Immature natural killer cell (primary cell): ENCODE measurements at regions not wholly inside any gene's neighbourhood (a gene's known extent, or its start where the extent isn't known, plus 50 kb on each side); places are given as distances from the start of the nearest gene placed in this dataset.

Experiments used
- DNase-seq, 3 donors: peaks; one replicate each; pipeline ENCODE4 v3.0.0; 2022; ENCODE audit warnings: mixed read lengths in 1 of 3
- H3K27ac Mint-ChIP-seq, 6 donors: one replicate each; pipeline ENCODE4 v1.8.0; 2020; ENCODE audit warnings: mixed read lengths in 6 of 6, mild to moderate bottlenecking in 5 of 6, inconsistent platforms in 4 of 6, moderate library complexity in 3 of 6
- H3K27me3 Mint-ChIP-seq, 3 donors: one replicate each; pipeline ENCODE4 v1.8.0; 2020 to 2021; ENCODE audit warnings: low read depth in 3 of 3, mild to moderate bottlenecking in 3 of 3, mixed read lengths in 3 of 3, moderate library complexity in 3 of 3, inconsistent platforms in 1 of 3
- H3K36me3 Mint-ChIP-seq, 3 donors: one replicate each; pipeline ENCODE4 v1.8.0; 2020; ENCODE audit warnings: mixed read lengths in 3 of 3, inconsistent platforms in 2 of 3, mild to moderate bottlenecking in 2 of 3
- H3K4me1 Mint-ChIP-seq, 2 donors: one replicate each; pipeline ENCODE4 v1.8.0; 2020; ENCODE audit warnings: inconsistent platforms in 2 of 2, mild to moderate bottlenecking in 2 of 2, mixed read lengths in 2 of 2, moderate library complexity in 1 of 2
- H3K4me3 Mint-ChIP-seq, 5 donors: one replicate each; pipeline ENCODE4 v1.8.0; 2020; ENCODE audit warnings: mild to moderate bottlenecking in 5 of 5, mixed read lengths in 5 of 5, inconsistent platforms in 3 of 5, moderate library complexity in 3 of 5
- H3K9me3 Mint-ChIP-seq, 6 donors: one replicate each; pipeline ENCODE4 v1.8.0; 2020; ENCODE audit warnings: mild to moderate bottlenecking in 6 of 6, mixed read lengths in 6 of 6, inconsistent platforms in 4 of 6, moderate library complexity in 3 of 6

DNA sequence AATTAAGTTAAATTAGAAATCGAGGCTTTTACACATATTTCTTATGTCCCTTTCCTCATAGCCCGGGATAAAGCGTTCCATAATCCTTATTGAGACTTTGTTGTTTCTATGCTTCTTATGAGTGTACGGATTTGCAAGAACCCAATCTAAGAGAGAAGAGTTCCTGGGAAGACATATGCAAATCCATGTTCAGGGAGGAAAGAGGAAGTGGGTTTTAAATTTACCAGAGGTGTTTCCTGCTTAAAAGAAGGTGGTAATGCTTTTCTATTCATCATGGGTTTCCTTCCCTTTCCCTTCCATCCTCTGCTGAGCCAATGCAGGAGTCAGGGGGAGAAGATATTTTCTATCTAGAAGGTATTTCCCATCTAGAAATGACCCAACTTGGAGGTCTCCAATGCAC, 345.8 kb downstream of the ZNF516 start:
- H3K9me3 Mint-ChIP-seq: peaks cover 0 to 1% (median 0%) of the 10 kb centered on the region in 6 donors
- no peak overlapping the region for H3K4me3 Mint-ChIP-seq
- H3K4me1 Mint-ChIP-seq: no peaks in the 10 kb centered on the region
- peaks cover 0 to 2% (median 0%) of the 10 kb centered on the region in 3 donors for H3K27me3 Mint-ChIP-seq
- no peak overlapping the region for H3K27ac Mint-ChIP-seq
- no peaks in the 10 kb centered on the region for H3K36me3 Mint-ChIP-seq
- no peak for DNase-seq

DNA sequence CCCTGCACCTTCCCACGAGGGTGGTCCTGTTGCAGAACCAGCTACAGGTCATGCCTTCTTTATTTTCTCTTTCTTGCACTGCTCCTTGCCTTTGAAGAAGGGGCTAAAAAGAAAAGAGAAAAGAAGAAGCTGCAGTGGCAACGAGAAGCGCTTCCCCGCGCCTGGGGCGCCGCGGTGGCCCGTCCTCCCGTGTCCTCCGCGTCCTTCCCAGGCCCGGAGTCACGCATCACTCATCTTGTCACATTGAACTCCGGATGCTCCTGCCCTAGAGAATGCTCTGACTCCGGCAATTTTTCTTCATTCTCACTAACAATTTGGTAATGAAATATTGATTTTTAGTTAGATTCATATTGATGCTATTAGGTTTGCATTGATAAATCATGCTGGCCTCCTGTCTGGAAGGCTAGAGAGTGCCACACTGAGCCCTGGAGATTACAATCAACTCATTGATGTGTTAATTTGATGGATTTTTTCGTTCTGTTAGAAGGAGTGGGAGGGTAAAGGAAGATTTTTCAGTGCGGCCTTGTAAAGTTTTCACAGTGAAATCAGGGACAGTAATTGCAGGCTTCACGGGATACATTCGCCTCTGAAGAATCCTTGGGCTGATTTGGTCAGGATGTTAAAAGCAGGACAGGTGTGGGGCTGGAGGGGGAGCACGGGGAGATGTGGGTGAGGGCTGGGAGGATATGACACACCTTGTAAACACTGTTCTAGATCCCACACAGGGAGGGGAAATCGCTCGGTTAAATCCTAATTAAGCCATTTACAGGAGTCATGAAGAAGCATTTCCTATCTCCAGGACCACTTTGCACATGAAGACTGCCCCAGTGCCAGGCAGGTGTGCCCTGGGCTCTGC, 349.3 kb downstream of the ZNF516 start:
- Mint-ChIP-seq H3K27ac (no peak overlapping the region), H3K27me3 (peaks cover 0 to 3% (median 2%) of the 10 kb centered on the region in 3 donors), H3K36me3 (no peaks in the 10 kb centered on the region), H3K9me3 (no peaks in the 10 kb centered on the region), H3K4me3 (no peak overlapping the region), H3K4me1 (no peaks in the 10 kb centered on the region)
- no peak for DNase-seq

DNA sequence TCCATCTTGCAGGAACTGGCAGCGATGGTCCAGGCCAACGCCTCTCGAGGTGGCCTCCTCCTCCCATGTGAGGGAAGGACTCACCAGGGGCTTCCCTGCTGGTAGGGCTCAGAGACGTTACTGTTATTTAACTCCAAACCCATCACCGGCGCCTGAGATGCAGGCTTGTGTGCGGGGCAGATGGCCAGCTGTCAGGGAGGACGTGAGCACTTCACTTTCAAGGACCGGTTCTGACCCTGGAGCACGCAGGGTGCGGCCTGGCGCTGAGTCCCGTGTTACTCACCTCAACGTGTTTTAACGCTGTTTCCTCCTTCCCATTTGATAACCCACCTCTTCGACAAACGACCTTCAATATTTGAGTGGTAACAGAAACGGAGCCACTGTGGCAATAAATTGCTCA, 350.2 kb downstream of the ZNF516 start:
- DNase-seq: no peak
- Mint-ChIP-seq H3K27ac (no peak overlapping the region), H3K4me3 (no peak overlapping the region), H3K4me1 (no peaks in the 10 kb centered on the region), H3K36me3 (no peaks in the 10 kb centered on the region), H3K27me3 (peaks cover 0 to 3% (median 2%) of the 10 kb centered on the region in 3 donors), H3K9me3 (no peaks in the 10 kb centered on the region)

DNA sequence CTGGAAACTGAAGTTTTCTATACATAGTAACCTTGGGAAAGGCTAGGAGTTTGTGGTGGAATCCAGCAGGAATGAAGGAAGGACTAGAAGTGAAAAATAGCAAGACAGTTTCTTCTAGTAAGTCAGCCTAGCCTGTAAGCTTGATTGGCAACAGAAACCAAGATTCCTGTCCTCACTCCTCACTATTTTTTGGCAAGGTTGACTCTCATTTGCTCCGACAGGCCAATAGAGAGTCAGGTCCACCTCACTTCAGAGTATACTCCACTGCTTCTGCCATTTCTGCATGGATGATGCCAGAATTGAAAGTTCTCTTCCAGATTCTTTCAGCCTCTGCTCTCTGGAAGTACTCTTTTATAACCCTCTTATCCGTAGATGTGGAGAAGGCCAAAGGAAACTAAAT, 352.4 kb downstream of the ZNF516 start:
- H3K4me3 Mint-ChIP-seq: no peak overlapping the region
- no peaks in the 10 kb centered on the region for H3K4me1 Mint-ChIP-seq
- DNase-seq: no peak
- peaks cover 0 to 3% (median 2%) of the 10 kb centered on the region in 3 donors for H3K27me3 Mint-ChIP-seq
- H3K9me3 Mint-ChIP-seq: no peaks in the 10 kb centered on the region
- no peak overlapping the region for H3K27ac Mint-ChIP-seq
- H3K36me3 Mint-ChIP-seq: no peaks in the 10 kb centered on the region

DNA sequence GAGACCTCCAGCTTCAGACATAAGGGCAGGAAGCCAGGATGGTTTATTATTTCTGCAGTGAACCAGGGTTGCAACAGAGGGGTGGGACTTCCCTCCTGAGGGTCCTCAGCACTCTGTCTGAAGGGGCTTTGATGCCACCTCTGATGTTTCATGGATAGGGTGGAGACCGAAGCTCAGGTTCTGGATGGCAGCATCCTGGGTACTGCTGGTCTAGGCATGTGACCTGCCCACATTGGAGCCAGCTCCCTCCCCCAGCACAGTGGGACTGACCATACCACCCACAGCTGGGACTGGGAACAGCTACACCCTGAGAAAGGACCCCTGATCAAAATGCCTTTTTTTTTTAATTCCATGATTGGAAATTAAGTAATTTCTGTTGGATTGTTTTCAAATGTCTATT, 355.2 kb downstream of the ZNF516 start:
- H3K27me3 Mint-ChIP-seq: peaks cover 0 to 7% (median 4%) of the 10 kb centered on the region in 3 donors
- no peaks in the 10 kb centered on the region for H3K9me3 Mint-ChIP-seq
- H3K36me3 Mint-ChIP-seq: no peaks in the 10 kb centered on the region
- no peak overlapping the region for H3K27ac Mint-ChIP-seq
- H3K4me3 Mint-ChIP-seq: no peak overlapping the region
- H3K4me1 Mint-ChIP-seq: no peaks in the 10 kb centered on the region
- no peak for DNase-seq

DNA sequence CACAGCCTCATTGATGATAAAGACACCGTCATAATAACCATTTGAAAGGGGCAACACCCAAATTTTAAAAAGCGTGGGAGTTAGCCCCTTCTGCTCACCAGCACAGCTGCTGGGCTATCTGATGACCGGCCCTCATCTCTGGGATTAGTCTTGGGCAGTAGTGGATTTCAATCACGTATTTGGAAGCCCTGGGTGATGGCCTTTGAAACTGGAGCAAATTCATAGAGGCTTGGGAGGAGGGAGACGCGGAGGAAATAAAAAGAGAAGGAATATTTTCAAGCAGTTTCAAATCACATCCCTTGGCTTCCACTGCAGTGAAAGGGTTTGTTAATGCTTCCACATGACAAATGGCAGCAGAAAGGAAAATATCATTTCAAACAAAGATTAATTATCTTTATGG, 357.8 kb downstream of the ZNF516 start:
- Mint-ChIP-seq H3K36me3 (peaks cover 0 to 3% (median 0%) of the 10 kb centered on the region in 3 donors), H3K4me1 (no peaks in the 10 kb centered on the region), H3K9me3 (no peaks in the 10 kb centered on the region), H3K27me3 (peaks cover 0 to 9% (median 2%) of the 10 kb centered on the region in 3 donors), H3K27ac (no peak overlapping the region), H3K4me3 (no peak overlapping the region)
- no peak for DNase-seq

DNA sequence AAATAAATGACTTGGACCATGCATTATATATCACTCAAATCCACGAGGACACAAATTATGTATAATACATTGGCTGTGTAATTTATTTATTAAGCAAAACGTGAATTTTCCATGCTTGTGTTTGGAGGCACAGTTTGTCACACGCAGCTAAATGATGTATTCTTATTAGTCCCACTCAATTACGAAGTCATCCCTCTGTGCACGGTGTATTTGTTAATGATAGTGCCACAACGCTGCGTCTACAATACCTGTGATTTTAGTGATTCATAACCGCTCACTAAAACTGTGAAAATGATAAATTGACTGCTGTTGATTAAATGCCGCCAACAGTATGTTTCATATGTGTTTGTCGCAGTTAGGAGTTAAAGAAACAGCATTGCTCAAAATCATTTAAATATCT, 358.3 kb downstream of the ZNF516 start:
- H3K27ac Mint-ChIP-seq: no peak overlapping the region
- H3K4me1 Mint-ChIP-seq: no peaks in the 10 kb centered on the region
- H3K27me3 Mint-ChIP-seq: peaks cover 0 to 8% (median 2%) of the 10 kb centered on the region in 3 donors
- H3K9me3 Mint-ChIP-seq: no peaks in the 10 kb centered on the region
- peaks cover 0 to 3% (median 0%) of the 10 kb centered on the region in 3 donors for H3K36me3 Mint-ChIP-seq
- DNase-seq: no peak
- no peak overlapping the region for H3K4me3 Mint-ChIP-seq

DNA sequence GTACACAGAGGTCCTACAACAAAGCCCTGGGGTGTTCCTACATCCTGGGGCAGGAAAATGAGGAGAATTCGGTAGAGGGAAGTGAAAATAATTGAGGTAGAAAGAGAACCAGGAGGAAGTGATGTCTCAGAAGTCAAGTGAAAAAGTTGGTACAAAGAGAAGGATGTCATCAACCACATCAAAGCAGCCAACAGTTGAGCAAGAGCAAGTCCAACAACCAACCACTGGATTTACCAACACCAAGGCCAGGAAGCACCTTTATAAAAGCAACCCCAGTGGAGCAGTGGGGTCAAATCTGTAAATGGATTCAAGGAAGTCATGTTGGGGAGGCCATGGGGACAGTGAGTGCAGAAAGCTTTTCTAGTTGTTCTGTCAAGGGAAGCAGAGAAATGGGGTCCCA, 360.4 kb downstream of the ZNF516 start:
- H3K4me3 Mint-ChIP-seq: no peak overlapping the region
- no peak for DNase-seq
- H3K9me3 Mint-ChIP-seq: peaks cover 0 to 1% (median 0%) of the 10 kb centered on the region in 6 donors
- peaks cover 0 to 3% (median 0%) of the 10 kb centered on the region in 3 donors for H3K36me3 Mint-ChIP-seq
- peaks cover 0 to 8% (median 2%) of the 10 kb centered on the region in 3 donors for H3K27me3 Mint-ChIP-seq
- no peaks in the 10 kb centered on the region for H3K4me1 Mint-ChIP-seq
- no peak overlapping the region for H3K27ac Mint-ChIP-seq

DNA sequence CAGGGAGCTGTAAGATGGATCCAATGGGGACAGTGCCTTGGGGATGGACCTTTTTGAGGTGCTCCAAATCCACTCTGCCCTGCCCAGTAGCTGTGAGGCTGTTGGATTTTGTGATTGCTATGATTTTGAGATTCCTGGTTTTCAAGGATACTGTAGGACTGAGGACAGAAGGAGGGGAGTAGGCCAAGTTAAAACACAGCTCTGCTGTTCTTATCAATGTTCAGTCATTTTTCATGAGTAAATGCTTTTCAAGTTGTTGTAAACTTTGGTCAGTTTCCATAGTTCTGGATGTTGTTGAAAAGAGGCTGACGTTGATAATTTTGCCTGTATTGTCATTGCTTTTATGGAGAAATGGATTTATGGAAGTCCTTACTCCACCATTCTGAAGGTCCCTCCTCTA, 361.2 kb downstream of the ZNF516 start:
- H3K9me3 Mint-ChIP-seq: peaks cover 0 to 1% (median 0%) of the 10 kb centered on the region in 6 donors
- no peak overlapping the region for H3K4me3 Mint-ChIP-seq
- DNase-seq: no peak
- H3K4me1 Mint-ChIP-seq: no peaks in the 10 kb centered on the region
- peaks cover 0 to 3% (median 0%) of the 10 kb centered on the region in 3 donors for H3K36me3 Mint-ChIP-seq
- H3K27me3 Mint-ChIP-seq: peaks cover 0 to 8% (median 2%) of the 10 kb centered on the region in 3 donors
- no peak overlapping the region for H3K27ac Mint-ChIP-seq

DNA sequence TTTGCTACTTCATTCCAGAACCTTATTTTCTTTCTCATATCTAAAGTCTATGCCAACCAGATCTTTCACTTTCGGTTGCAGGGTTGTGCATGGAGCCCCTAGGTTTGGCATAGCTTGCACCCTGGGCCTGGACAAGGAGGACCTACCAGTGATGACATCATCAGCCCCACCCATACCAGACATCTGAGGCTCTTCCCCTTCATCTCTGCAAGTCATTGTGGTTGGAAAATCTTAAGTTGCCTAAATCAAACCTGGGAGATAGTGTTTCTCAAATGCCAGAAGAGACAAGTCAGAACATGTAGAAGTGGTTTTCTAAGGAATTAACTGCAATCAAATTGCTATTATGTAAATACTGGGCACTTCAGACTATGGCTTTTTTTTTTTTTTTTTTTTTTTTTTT, 363.3 kb downstream of the ZNF516 start:
- H3K27me3 Mint-ChIP-seq: peaks cover 0 to 8% (median 0%) of the 10 kb centered on the region in 3 donors
- no peak overlapping the region for H3K4me3 Mint-ChIP-seq
- H3K27ac Mint-ChIP-seq: no peak overlapping the region
- H3K4me1 Mint-ChIP-seq: no peaks in the 10 kb centered on the region
- H3K36me3 Mint-ChIP-seq: peaks cover 0 to 3% (median 0%) of the 10 kb centered on the region in 3 donors
- DNase-seq: no peak
- H3K9me3 Mint-ChIP-seq: peaks cover 0 to 1% (median 0%) of the 10 kb centered on the region in 6 donors

DNA sequence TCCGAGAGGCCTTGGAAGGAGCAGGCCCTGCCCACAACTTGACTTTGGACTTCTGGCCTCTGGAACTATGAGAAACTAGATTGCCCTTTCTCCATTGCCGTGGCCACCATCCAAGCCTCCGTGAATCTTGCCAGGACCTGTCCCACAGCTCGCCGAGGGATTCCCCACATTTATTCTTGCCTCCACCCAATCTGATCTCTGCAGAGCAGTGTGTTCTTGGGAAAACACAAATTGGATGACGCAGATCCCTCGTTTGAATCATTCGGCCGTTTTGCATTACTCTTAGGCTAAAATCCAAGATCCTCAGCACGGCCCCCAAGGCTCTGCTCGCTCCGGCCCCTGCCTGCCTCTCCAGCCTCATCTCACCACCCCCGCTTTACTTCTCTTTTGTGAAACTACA, 364.2 kb downstream of the ZNF516 start:
- H3K27me3 Mint-ChIP-seq: peaks cover 0 to 7% (median 0%) of the 10 kb centered on the region in 3 donors
- H3K4me1 Mint-ChIP-seq: no peaks in the 10 kb centered on the region
- no peak for DNase-seq
- H3K27ac Mint-ChIP-seq: no peak overlapping the region
- H3K4me3 Mint-ChIP-seq: no peak overlapping the region
- peaks cover 0 to 1% (median 0%) of the 10 kb centered on the region in 6 donors for H3K9me3 Mint-ChIP-seq
- H3K36me3 Mint-ChIP-seq: peaks cover 0 to 3% (median 0%) of the 10 kb centered on the region in 3 donors

DNA sequence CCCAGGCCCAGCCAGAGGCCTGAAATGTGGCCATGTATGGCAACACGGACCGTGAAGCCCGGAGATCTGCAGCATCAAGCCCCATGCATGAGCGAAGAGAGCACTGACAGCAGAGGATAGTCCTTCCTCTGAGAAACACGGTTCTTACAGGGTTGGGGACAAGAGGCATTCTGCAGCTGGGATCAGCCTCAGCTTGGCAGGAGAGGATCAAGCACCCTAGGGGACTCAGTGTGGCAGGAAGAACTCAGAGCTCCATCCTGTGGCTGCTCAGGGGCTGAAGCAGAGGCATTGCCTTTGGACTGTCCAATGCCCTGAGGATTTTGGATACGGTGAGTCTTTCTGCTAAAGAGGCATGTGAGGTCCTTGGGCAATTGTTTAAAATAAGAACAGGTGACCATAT, 368.7 kb downstream of the ZNF516 start:
- Mint-ChIP-seq H3K27me3 (no peaks in the 10 kb centered on the region), H3K9me3 (peaks cover 0 to 1% (median 0%) of the 10 kb centered on the region in 6 donors), H3K4me3 (no peak overlapping the region), H3K36me3 (no peaks in the 10 kb centered on the region), H3K27ac (no peak overlapping the region), H3K4me1 (no peaks in the 10 kb centered on the region)
- no peak for DNase-seq

DNA sequence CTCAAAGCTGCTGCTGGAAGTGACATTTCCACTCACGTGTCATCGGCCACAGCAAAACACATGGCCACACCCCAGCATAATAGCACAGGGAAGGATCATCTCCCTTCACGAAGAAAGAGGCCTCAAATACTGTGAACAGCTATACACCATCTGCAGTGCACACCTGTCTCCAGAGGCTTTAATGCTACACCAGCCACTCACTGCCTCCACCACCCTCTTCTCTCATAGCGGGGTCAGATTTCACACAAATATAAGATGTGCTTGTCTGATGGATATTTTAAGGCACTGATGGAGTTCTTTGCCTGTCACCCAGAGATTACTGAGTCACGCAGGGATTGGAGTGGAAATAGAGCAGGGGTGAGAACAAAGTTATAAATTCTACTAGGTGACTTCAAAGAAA, 374.0 kb downstream of the ZNF516 start:
- Mint-ChIP-seq H3K9me3 (peaks cover 0 to 3% (median 0%) of the 10 kb centered on the region in 6 donors), H3K36me3 (no peaks in the 10 kb centered on the region), H3K27me3 (peaks cover 0 to 2% (median 0%) of the 10 kb centered on the region in 3 donors), H3K27ac (no peak overlapping the region), H3K4me3 (no peak overlapping the region), H3K4me1 (no peaks in the 10 kb centered on the region)
- DNase-seq: no peak

DNA sequence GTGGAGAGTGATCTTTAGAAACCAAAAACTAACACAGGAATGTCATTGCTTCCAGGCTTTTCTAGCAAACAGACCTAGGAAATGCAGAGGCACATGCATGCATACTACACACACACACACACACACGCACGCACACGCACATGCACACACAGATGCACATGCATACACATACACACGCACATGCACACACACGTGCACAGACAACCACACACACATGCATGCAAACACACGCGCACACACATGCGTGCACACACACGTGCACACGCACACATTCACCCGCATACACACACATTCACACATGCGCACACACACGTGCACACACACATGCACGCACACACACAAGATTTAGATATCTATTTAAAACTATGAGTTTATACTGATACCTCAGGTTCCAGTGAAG, 379.5 kb downstream of the ZNF516 start:
- H3K27me3 Mint-ChIP-seq: peaks cover 0 to 2% (median 0%) of the 10 kb centered on the region in 3 donors
- no peaks in the 10 kb centered on the region for H3K36me3 Mint-ChIP-seq
- DNase-seq: no peak
- H3K27ac Mint-ChIP-seq: no peak overlapping the region
- H3K4me3 Mint-ChIP-seq: no peak overlapping the region
- H3K4me1 Mint-ChIP-seq: no peaks in the 10 kb centered on the region
- peaks cover 0 to 5% (median 0%) of the 10 kb centered on the region in 6 donors for H3K9me3 Mint-ChIP-seq
